ENCODE measurements at regions not wholly inside any gene's neighbourhood (a gene's known extent, or its start where the extent isn't known, plus 50 kb on each side); places are given as distances from the start of the nearest gene placed in this dataset.

DNA sequence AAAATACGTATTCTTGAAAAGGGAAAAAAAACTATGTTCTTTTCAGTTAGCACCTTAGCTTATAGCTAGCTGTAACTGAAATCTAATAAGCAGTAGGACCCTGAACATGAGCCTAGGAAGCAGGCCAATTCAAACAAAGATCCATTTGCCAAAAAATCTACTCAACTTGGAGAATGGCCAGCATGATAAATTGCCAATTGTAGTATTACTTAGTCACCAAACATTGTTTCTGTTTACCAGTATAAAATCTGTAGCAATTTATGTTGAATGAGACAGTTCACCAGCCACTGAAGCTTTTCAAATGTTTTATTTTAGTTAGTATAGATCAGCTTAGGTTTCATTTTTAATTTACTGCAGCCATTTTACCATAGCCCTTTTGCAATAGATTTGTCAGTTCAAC lies 323.6 kb upstream of the DIPK2B start:
- intact Hi-C loops (cut with DNase I; ENCODE audit: low total_unique reads) = no loop called here
- no peak for TF ChIP-seq POLR2A (IDR thresholded peaks at IDR 0.05)
- TF ChIP-seq, protein P1, sequence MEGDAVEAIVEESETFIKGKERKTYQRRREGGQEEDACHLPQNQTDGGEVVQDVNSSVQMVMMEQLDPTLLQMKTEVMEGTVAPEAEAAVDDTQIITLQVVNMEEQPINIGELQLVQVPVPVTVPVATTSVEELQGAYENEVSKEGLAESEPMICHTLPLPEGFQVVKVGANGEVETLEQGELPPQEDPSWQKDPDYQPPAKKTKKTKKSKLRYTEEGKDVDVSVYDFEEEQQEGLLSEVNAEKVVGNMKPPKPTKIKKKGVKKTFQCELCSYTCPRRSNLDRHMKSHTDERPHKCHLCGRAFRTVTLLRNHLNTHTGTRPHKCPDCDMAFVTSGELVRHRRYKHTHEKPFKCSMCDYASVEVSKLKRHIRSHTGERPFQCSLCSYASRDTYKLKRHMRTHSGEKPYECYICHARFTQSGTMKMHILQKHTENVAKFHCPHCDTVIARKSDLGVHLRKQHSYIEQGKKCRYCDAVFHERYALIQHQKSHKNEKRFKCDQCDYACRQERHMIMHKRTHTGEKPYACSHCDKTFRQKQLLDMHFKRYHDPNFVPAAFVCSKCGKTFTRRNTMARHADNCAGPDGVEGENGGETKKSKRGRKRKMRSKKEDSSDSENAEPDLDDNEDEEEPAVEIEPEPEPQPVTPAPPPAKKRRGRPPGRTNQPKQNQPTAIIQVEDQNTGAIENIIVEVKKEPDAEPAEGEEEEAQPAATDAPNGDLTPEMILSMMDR (IDR thresholded peaks at IDR 0.05) = no peak
- no peaks in the 10 kb centered on the region for H3K9me3 ChIP-seq
- no peak for DNase-seq
- H3K4me3 ChIP-seq = no peak overlapping the region
- no peak overlapping the region for H3K27ac ChIP-seq
- peaks cover 0 to 7% of the 10 kb centered on the region in 2 donors for H3K27me3 ChIP-seq
- no peaks in the 10 kb centered on the region for H3K4me1 ChIP-seq
- H3K36me3 ChIP-seq = no peaks in the 10 kb centered on the region

DNA sequence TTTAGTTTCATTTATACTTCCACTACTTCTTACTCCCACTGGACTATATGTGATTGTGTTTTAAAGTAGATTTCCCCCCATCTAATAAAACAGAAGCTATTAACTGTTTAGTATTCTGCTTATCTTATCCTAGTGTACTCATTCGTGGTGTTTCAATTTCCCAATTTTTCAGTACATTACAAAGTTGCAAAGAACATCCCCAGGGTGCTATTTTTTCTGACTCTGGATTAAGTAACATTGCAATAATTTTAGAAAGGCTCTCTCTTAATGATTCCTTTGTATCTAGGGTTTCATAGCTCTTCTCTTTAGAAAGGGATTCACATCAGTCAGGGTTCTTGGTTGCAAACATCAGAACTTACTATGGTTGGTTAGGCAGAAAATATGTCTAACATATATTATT lies 317.9 kb upstream of the DIPK2B start:
- intact Hi-C loops (cut with DNase I; ENCODE audit: low total_unique reads) = no loop called here
- no peaks in the 10 kb centered on the region for H3K9me3 ChIP-seq
- H3K4me1 ChIP-seq = no peaks in the 10 kb centered on the region
- H3K36me3 ChIP-seq = no peaks in the 10 kb centered on the region
- DNase-seq = no peak
- peak overlapping the region in 1 of 2 donors; percentile 12 for H3K27ac ChIP-seq
- no peak overlapping the region for H3K4me3 ChIP-seq
- TF ChIP-seq, protein P1 (IDR thresholded peaks at IDR 0.05) = no peak
- H3K27me3 ChIP-seq = peaks cover 0 to 7% of the 10 kb centered on the region in 2 donors

DNA sequence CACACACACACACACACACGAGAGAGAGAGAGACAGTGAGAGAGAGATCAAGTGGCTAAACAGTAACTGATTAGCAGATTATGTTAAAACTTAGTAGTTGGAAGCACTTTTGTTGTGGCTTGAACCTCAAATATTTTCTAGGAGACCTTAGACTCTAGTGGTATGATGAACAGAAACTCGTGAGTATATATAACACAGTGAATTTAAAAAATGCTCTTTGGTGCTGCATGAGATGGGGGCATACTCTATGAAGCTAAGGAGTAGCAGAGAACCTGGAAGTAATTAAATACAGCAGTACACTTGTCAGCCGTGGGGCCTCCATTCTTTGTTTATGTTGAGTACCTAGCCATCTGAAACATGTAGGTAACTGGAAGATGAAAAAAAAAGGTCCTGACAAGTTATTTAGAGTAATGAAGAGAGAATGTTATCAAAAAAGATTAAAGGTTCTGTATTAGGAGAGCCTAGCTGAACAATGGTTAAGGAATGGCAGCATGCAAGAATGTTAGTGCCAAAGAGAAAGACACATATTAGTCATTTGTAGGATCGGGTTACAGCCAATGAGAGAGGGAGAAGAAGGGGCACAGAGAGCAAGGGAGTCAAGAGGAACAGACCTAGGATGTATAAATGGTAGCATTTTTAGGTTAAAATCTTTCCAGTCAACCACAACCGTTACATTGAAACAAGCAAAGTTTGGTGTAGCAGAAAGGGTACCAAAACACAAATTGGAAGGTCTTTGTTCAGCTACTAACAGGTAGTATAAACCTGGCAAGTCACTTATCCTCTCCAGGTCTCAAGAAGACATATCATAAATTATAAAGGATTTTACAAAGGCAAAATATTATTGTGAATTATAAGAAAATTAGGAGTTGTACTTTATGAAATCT lies 316.7 kb upstream of the DIPK2B start:
- Histone ChIP-seq H3K27ac (peak overlapping the region; percentile 37 to 61), H3K4me1 (no peaks in the 10 kb centered on the region), H3K36me3 (no peaks in the 10 kb centered on the region), H3K4me3 (no peak overlapping the region), H3K27me3 (peaks cover 0 to 7% of the 10 kb centered on the region in 2 donors), H3K9me3 (no peaks in the 10 kb centered on the region)
- intact Hi-C loops (cut with DNase I; ENCODE audit: low total_unique reads) = no loop called here
- DNase-seq = no peak
- TF ChIP-seq, protein P1 (IDR thresholded peaks at IDR 0.05) = no peak
- TF ChIP-seq POLR2A (IDR thresholded peaks at IDR 0.05) = no peak

- no peaks in the 10 kb centered on the region for H3K4me1 ChIP-seq
- peak overlapping the region; percentile 61 to 72 for H3K27ac ChIP-seq
- TF ChIP-seq, protein P1 (IDR thresholded peaks at IDR 0.05) = peak; percentile 44 to 67 (median 56)
- TF ChIP-seq POLR2A (IDR thresholded peaks at IDR 0.05) = no peak
- H3K4me3 ChIP-seq = no peak overlapping the region
- no peaks in the 10 kb centered on the region for H3K9me3 ChIP-seq
- no peaks in the 10 kb centered on the region for H3K36me3 ChIP-seq
- H3K27me3 ChIP-seq = peaks cover 0 to 5% of the 10 kb centered on the region in 2 donors
- DNase-seq = peak; percentile 73 to 87
- intact Hi-C loops (cut with DNase I; ENCODE audit: low total_unique reads) = no loop called here
These were observed 314.9 kb upstream of the DIPK2B start for GRCh38 chrX:45515262-45516215.
